ENCODE measurements at regions not wholly inside any gene's neighbourhood (a gene's known extent, or its start where the extent isn't known, plus 50 kb on each side); places are given as distances from the start of the nearest gene placed in this dataset.

DNA sequence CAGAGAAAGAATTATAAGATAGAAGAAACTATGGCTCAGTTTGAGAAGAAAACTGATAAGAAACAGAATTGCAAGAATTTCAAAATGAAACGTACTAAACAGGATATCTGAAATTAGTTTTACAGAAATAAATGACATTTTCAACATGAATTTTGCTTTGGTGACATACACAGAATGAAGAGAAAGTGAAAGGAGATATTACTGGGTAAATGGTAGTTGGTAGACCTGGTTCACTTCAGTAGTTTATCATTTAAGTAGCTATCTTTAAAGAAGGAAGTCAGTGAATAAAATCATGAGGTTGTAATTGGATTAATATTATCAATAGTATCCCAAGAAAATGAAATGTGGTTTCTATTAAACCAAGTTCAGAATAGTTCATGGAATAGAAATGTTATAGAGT lies 395.5 kb upstream of the SMIM31 start:
- TF ChIP-seq, protein P1, sequence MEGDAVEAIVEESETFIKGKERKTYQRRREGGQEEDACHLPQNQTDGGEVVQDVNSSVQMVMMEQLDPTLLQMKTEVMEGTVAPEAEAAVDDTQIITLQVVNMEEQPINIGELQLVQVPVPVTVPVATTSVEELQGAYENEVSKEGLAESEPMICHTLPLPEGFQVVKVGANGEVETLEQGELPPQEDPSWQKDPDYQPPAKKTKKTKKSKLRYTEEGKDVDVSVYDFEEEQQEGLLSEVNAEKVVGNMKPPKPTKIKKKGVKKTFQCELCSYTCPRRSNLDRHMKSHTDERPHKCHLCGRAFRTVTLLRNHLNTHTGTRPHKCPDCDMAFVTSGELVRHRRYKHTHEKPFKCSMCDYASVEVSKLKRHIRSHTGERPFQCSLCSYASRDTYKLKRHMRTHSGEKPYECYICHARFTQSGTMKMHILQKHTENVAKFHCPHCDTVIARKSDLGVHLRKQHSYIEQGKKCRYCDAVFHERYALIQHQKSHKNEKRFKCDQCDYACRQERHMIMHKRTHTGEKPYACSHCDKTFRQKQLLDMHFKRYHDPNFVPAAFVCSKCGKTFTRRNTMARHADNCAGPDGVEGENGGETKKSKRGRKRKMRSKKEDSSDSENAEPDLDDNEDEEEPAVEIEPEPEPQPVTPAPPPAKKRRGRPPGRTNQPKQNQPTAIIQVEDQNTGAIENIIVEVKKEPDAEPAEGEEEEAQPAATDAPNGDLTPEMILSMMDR (IDR thresholded peaks at IDR 0.05), result no peak
- no peak for TF ChIP-seq EZH2 (IDR thresholded peaks at IDR 0.05)
- no peak for TF ChIP-seq EZH2phosphoT487 (IDR thresholded peaks at IDR 0.05)
